ENCODE measurements at regions not wholly inside any gene's neighbourhood (a gene's known extent, or its start where the extent isn't known, plus 50 kb on each side); places are given as distances from the start of the nearest gene placed in this dataset.

DNA sequence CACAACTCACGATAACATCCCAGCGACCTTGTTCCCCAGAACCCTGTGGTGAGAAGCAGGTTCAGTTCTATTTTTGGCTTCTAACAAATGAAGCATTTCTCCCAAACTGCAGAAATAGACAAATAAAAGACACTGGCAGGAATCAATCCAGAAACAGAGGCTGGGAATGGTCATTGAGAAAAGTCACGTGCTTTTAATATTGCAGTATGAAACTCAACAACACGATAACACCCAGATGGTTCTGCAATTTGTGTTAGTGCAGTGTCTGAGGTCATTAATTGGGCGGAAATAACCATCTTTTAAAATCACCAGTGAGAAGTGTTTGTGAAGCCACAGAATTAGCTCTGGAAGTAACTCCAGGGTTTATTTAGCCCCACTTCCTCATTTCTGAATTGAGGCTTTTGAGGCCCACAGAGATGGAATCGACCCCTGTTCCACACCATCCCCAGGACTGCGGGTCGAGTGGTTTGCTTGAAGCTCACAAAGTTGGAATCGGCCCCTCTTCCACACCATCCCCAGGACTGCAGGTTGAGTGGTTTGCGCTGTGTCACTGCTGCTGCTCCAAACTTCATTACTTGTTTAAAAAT, 164.7 kb upstream of the IRX4 start:
- no peak for TF ChIP-seq POLR2AphosphoS5 (IDR thresholded peaks at IDR 0.05)
- TF ChIP-seq, protein P1, sequence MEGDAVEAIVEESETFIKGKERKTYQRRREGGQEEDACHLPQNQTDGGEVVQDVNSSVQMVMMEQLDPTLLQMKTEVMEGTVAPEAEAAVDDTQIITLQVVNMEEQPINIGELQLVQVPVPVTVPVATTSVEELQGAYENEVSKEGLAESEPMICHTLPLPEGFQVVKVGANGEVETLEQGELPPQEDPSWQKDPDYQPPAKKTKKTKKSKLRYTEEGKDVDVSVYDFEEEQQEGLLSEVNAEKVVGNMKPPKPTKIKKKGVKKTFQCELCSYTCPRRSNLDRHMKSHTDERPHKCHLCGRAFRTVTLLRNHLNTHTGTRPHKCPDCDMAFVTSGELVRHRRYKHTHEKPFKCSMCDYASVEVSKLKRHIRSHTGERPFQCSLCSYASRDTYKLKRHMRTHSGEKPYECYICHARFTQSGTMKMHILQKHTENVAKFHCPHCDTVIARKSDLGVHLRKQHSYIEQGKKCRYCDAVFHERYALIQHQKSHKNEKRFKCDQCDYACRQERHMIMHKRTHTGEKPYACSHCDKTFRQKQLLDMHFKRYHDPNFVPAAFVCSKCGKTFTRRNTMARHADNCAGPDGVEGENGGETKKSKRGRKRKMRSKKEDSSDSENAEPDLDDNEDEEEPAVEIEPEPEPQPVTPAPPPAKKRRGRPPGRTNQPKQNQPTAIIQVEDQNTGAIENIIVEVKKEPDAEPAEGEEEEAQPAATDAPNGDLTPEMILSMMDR (IDR thresholded peaks at IDR 0.05; ENCODE audit: poor library complexity, severe bottlenecking) = no peak

Measured in neural cell (in vitro differentiated cells).